Adrenal gland (tissue), 9 donors: ENCODE measurements at regions not wholly inside any gene's neighbourhood (a gene's known extent, or its start where the extent isn't known, plus 50 kb on each side); places are given as distances from the start of the nearest gene placed in this dataset.

Source experiments
- DNase-seq, 7 donors: peaks; one replicate each; pipeline ENCODE4 v3.0.0-alpha.2; 2019 to 2020
- H3K27ac ChIP-seq, 5 donors: fragments of 200-600 bp; sonication (generic) in 4 of 5; 1 replicate in 3 of 5; 2 replicates in 2 of 5; pipeline versions ENCODE4 v1.5.1 to v1.8.0; 2016 to 2020; ENCODE audit warnings: mild to moderate bottlenecking in 1 of 5
- H3K27me3 ChIP-seq: fragments of 200-600 bp; 2 replicates; pipeline ENCODE4 v1.8.0; 2021
- H3K36me3 ChIP-seq, 2 donors: fragments of 200-600 bp; replicated peaks in 1 of 2; 1 replicate in 1 of 2; 2 replicates in 1 of 2; pipeline versions ENCODE4 v1.5.1 to v1.8.0; 2018 to 2022
- H3K4me1 ChIP-seq, 2 donors: fragments of 200-600 bp; replicated peaks in 1 of 2; 1 replicate in 1 of 2; 2 replicates in 1 of 2; pipeline versions ENCODE4 v1.5.1 to v1.8.0; 2018 to 2021
- H3K4me3 ChIP-seq, 4 donors: fragments of 200-600 bp; sonication (generic) in 3 of 4; one replicate each; pipeline ENCODE4 v1.5.1; 2016 to 2018
- H3K9me3 ChIP-seq, 3 donors: fragments of 200-600 bp; sonication (generic) in 1 of 3; replicated peaks in 1 of 3; 1 replicate in 2 of 3; 2 replicates in 1 of 3; pipeline versions ENCODE4 v1.5.1 to v1.8.0; 2016 to 2021
- POLR2A ChIP-seq, 2 donors: fragments of 450-650 bp; IDR thresholded peaks; one replicate each; pipeline ENCODE4 v1.6.1; 2017; ENCODE audit warnings: antibody characterized with exemption in 2 of 2, mild to moderate bottlenecking in 2 of 2, moderate library complexity in 1 of 2
- WGBS, 4 donors: extraction: QIAGEN DNeasy Blood & Tissue Kit in 2 of 4; methylation state at CpG; one replicate each; pipeline versions ENCODE4 v1.1.5 to v1.1.7; 2013 to 2017; 5-methylcytosine and 5-hydroxymethylcytosine counted together
- intact Hi-C, 2 donors: fragments of 100-400 bp; cut with DNase I; formaldehyde crosslinking; loops; one replicate each; pipeline versions ENCODE4 v1.14.1 to v1.15.0; 2022 to 2023
- TF ChIP-seq, protein P1 (sequence below), 6 experiments: fragments of 450-650 bp in 4 of 6; fragments of 200-600 bp in 2 of 6; sonication (generic) in 1 of 6; IDR thresholded peaks; 1 replicate in 5 of 6; 2 replicates in 1 of 6; pipeline versions ENCODE4 v1.5.1 to v1.8.0; 2016 to 2021; ENCODE audit warnings: antibody characterized with exemption in 6 of 6, mild to moderate bottlenecking in 2 of 6, moderate library complexity in 1 of 6
- donor health status: healthy with polysubstance abuse.
- donor health status: Bipolar disorder and iron deficiency.
- donor health status: DM: yes; HTN: yes; CAD: no.
- donor health status: DM: no; HTN: no; CAD: no.
- donor health status: DM: no; HTN: no; CAD: no.

DNA sequence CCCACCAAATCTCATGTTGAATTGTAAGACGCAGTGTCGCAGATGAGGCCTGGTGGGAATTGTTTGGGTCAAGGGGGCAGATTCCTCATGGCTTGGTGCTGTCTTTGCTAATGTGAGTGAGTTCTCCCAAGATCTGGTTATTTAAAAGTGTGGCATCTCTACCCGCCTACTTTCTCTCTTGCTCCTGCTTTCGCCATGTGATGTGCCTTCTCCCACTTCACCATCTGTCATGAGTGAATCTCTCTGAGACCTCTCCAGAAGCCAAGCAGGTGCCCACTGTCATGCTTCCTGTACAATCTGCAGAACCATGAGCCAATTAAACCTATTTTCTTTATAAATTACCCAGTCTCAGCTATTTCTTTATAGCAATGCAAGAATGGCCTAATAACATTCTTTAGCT lies 246.6 kb upstream of the CDH20 start:
- Histone ChIP-seq H3K9me3 (no peaks in the 10 kb centered on the region), H3K27ac (no peak overlapping the region), H3K4me3 (no peak overlapping the region), H3K36me3 (no peaks in the 10 kb centered on the region), H3K27me3 (no peaks in the 10 kb centered on the region), H3K4me1 (no peaks in the 10 kb centered on the region)
- TF ChIP-seq, protein P1, sequence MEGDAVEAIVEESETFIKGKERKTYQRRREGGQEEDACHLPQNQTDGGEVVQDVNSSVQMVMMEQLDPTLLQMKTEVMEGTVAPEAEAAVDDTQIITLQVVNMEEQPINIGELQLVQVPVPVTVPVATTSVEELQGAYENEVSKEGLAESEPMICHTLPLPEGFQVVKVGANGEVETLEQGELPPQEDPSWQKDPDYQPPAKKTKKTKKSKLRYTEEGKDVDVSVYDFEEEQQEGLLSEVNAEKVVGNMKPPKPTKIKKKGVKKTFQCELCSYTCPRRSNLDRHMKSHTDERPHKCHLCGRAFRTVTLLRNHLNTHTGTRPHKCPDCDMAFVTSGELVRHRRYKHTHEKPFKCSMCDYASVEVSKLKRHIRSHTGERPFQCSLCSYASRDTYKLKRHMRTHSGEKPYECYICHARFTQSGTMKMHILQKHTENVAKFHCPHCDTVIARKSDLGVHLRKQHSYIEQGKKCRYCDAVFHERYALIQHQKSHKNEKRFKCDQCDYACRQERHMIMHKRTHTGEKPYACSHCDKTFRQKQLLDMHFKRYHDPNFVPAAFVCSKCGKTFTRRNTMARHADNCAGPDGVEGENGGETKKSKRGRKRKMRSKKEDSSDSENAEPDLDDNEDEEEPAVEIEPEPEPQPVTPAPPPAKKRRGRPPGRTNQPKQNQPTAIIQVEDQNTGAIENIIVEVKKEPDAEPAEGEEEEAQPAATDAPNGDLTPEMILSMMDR (IDR thresholded peaks at IDR 0.05) = no peak
- TF ChIP-seq POLR2A (IDR thresholded peaks at IDR 0.05) = no peak
- intact Hi-C loops = no loop called here
- 90 to 98% (median 92%) methylated on average over 4 of the region's 4 CpGs for WGBS, 4 donors
- no peak for DNase-seq

DNA sequence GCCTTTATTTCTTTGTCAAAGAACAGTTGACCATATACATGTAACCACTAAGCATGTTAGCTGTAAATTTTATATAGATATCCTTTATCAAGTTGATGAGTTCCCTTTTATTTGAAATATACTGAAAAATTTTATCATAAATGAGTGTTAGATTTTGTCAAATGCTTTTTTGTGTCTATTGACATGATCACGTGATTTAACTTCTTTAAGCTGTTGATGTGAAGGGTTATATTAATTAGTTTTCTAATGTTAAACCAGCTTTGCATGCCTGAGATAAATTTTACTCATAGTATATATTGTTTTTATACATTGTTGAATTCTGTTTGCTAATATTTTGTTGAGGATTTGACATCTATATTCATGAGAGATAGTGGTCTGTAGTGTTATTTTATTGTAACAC lies 241.9 kb upstream of the CDH20 start:
- intact Hi-C loops = no loop called here
- Histone ChIP-seq H3K27ac (no peak overlapping the region), H3K27me3 (no peaks in the 10 kb centered on the region), H3K4me1 (no peaks in the 10 kb centered on the region), H3K36me3 (no peaks in the 10 kb centered on the region), H3K4me3 (no peak overlapping the region), H3K9me3 (no peaks in the 10 kb centered on the region)
- no peak for DNase-seq
- TF ChIP-seq, protein P1 (IDR thresholded peaks at IDR 0.05) = no peak
- TF ChIP-seq POLR2A (IDR thresholded peaks at IDR 0.05) = no peak
- 70 to 82% (median 77%) methylated on average over 1 of the region's 1 CpG for WGBS, 4 donors

DNA sequence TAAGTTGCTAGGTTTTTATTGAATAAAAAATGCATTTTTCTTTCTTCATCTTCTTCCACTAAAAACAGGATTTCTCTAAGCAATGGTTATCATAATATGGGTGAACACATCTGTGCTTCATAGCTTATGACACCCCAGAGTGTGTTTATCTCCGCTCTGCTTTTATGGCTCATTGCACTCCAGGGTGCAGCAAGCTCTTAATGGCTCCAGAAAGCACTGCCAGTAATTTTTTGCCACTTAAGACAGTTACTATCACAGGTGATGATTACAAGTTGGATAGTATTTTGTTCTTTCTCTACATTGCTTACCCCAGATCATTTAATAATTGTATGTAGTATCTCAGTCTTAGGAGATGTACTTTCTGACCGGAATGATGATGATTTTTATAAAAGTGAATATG lies 239.3 kb upstream of the CDH20 start:
- intact Hi-C loops = no loop called here
- Histone ChIP-seq H3K36me3 (no peaks in the 10 kb centered on the region), H3K27ac (no peak overlapping the region), H3K4me1 (no peaks in the 10 kb centered on the region), H3K4me3 (no peak overlapping the region), H3K27me3 (no peaks in the 10 kb centered on the region), H3K9me3 (no peaks in the 10 kb centered on the region)
- TF ChIP-seq POLR2A (IDR thresholded peaks at IDR 0.05) = no peak
- TF ChIP-seq, protein P1 (IDR thresholded peaks at IDR 0.05) = no peak
- 74 to 86% (median 79%) methylated on average over 2 of the region's 2 CpGs for WGBS, 4 donors
- DNase-seq = no peak

DNA sequence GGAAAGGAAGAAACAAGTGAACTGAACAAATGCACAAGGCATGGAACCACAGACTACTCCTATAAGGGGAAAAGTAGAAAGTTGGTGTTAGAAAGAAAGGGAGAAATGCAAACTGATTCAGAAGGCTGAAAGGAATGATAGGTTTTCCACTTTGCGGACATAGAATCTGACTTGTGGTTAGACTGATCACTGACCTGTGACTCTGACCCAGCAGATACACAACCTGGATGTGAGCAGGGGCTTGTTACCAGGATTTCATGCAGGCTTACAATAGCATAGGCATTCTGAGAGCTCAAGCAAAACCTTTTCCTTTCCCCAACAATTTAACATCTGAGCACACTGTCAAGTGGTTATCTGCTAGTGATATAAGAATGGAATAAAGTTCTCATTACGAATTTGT lies 237.0 kb upstream of the CDH20 start:
- no peak overlapping the region for H3K4me3 ChIP-seq
- no peaks in the 10 kb centered on the region for H3K9me3 ChIP-seq
- no peaks in the 10 kb centered on the region for H3K36me3 ChIP-seq
- no peak for DNase-seq
- H3K27ac ChIP-seq = no peak overlapping the region
- WGBS, 4 donors = 77 to 86% (median 81%) methylated on average over 2 of the region's 2 CpGs
- no peak for TF ChIP-seq POLR2A (IDR thresholded peaks at IDR 0.05)
- TF ChIP-seq, protein P1 (IDR thresholded peaks at IDR 0.05) = no peak
- H3K27me3 ChIP-seq = no peaks in the 10 kb centered on the region
- intact Hi-C loops = no loop called here
- H3K4me1 ChIP-seq = no peaks in the 10 kb centered on the region
